Endodermal cell (in vitro differentiated cells): ENCODE measurements at regions not wholly inside any gene's neighbourhood (a gene's known extent, or its start where the extent isn't known, plus 50 kb on each side); places are given as distances from the start of the nearest gene placed in this dataset.

Experiments used
- DNase-seq: peaks from one replicate; pipeline ENCODE4 v3.0.0-alpha.2; 2017
- H3K27ac ChIP-seq: 2 replicates; pipeline ENCODE4 v1.5.1; 2013; ENCODE audit warnings: mild to moderate bottlenecking, low read depth, low read length, moderate library complexity
- H3K27me3 ChIP-seq: 2 replicates; pipeline ENCODE4 v1.6.1; 2013; ENCODE audit warnings: mild to moderate bottlenecking, low read length, moderate library complexity; ENCODE audit not compliant: insufficient read depth, control insufficient read depth, poor library complexity, severe bottlenecking
- H3K36me3 ChIP-seq: 2 replicates; pipeline ENCODE4 v1.7.0; 2013; ENCODE audit warnings: mild to moderate bottlenecking, low read length, moderate library complexity; ENCODE audit not compliant: control insufficient read depth, insufficient read depth
- H3K4me1 ChIP-seq: one replicate; pipeline ENCODE4 v1.7.0; 2013; ENCODE audit warnings: low read length; ENCODE audit not compliant: control insufficient read depth, insufficient read depth
- H3K4me3 ChIP-seq: 2 replicates; pipeline ENCODE4 v1.5.1; 2013; ENCODE audit warnings: mild to moderate bottlenecking, low read length, moderate library complexity
- H3K9ac ChIP-seq: 2 replicates; pipeline ENCODE4 v1.6.1; 2013; ENCODE audit warnings: mild to moderate bottlenecking, low read length, moderate library complexity; ENCODE audit not compliant: poor library complexity, severe bottlenecking; ENCODE audit errors: extremely low read depth
- H3K9me3 ChIP-seq: 2 replicates; pipeline ENCODE4 v1.6.1; 2013; ENCODE audit warnings: mild to moderate bottlenecking, low read length, moderate library complexity; ENCODE audit not compliant: control insufficient read depth
- H3K27ac Mint-ChIP-seq: 2 replicates; pipeline ENCODE4 v1.8.0; 2020; ENCODE audit warnings: mixed read lengths
- H3K27me3 Mint-ChIP-seq: 2 replicates; pipeline ENCODE4 v1.8.0; 2021; ENCODE audit warnings: mild to moderate bottlenecking, mixed read lengths; ENCODE audit not compliant: insufficient read depth
- H3K36me3 Mint-ChIP-seq: 2 replicates; pipeline ENCODE4 v1.8.0; 2020; ENCODE audit warnings: low read depth, mixed read lengths
- H3K4me1 Mint-ChIP-seq: 2 replicates; pipeline ENCODE4 v1.8.0; 2020; ENCODE audit warnings: mixed read lengths
- H3K4me3 Mint-ChIP-seq: 2 replicates; pipeline ENCODE4 v1.8.0; 2020; ENCODE audit warnings: mild to moderate bottlenecking, moderate library complexity, mixed read lengths
- H3K9me3 Mint-ChIP-seq: 2 replicates; pipeline ENCODE4 v1.8.0; 2020; ENCODE audit warnings: mild to moderate bottlenecking, mixed read lengths
- CTCF ChIP-seq: fragments of 200-600 bp; sonication (generic); conservative IDR thresholded peaks from 2 replicates; pipeline ENCODE4 v1.5.0; 2021; ENCODE audit warnings: antibody characterized with exemption, mild to moderate bottlenecking
- WGBS, 2 experiments: methylation state at CpG; one replicate each; pipeline versions ENCODE4 v1.1.5 to v1.1.7; 2013; ENCODE audit warnings: missing lambda C conversion rate in 2 of 2, mixed read lengths in 1 of 2; ENCODE audit not compliant: insufficient coverage in 1 of 2, insufficient read length in 1 of 2; 5-methylcytosine and 5-hydroxymethylcytosine counted together

DNA sequence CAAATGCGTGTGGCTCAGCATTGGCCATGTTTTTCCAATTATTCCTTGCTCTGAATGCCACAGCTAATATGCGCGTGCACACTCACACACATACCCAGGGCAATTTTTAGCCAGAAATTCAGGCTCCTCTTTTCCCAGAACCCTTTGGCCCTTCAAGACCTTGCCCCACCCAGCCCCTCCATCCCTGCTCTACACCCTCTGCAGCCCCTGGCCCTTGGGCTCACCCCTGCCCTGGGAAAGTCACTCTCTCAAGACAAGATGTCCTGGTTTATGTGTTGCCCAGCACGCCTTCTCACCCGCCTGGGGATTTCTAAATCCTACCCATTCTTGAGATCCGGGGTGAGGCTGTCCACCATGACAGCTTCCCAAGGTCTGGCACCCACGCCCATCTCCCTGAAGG, 319.7 kb downstream of the CYP26B1 start:
- no peaks in the 10 kb centered on the region for H3K4me1 Mint-ChIP-seq
- H3K9ac ChIP-seq: no peak overlapping the region
- TF ChIP-seq CTCF: no peak
- no peak overlapping the region for H3K4me3 Mint-ChIP-seq
- no peaks in the 10 kb centered on the region for H3K9me3 ChIP-seq
- no peak overlapping the region for H3K27ac Mint-ChIP-seq
- DNase-seq: no peak
- no peaks in the 10 kb centered on the region for H3K27me3 ChIP-seq
- no peaks in the 10 kb centered on the region for H3K36me3 Mint-ChIP-seq
- H3K27me3 Mint-ChIP-seq: no peaks in the 10 kb centered on the region
- no peaks in the 10 kb centered on the region for H3K4me1 ChIP-seq
- H3K9me3 Mint-ChIP-seq: peaks cover 6% of the 10 kb centered on the region
- H3K4me3 ChIP-seq: no peak overlapping the region
- 88 to 93% methylated on average over 2 to 7 of the region's 7 CpGs for WGBS, 2 experiments
- H3K27ac ChIP-seq: no peak overlapping the region
- no peaks in the 10 kb centered on the region for H3K36me3 ChIP-seq

GRCh38 chr2:71827524-71827901, 320.1 kb downstream of the CYP26B1 start:
- Mint-ChIP-seq H3K4me1 (no peaks in the 10 kb centered on the region), H3K9me3 (peaks cover 6% of the 10 kb centered on the region), H3K27ac (no peak overlapping the region), H3K27me3 (no peaks in the 10 kb centered on the region), H3K36me3 (no peaks in the 10 kb centered on the region), H3K4me3 (no peak overlapping the region)
- Histone ChIP-seq H3K4me3 (no peak overlapping the region), H3K36me3 (no peaks in the 10 kb centered on the region), H3K27me3 (no peaks in the 10 kb centered on the region), H3K9ac (no peak overlapping the region), H3K4me1 (no peaks in the 10 kb centered on the region), H3K9me3 (no peaks in the 10 kb centered on the region), H3K27ac (no peak overlapping the region)
- no peak for TF ChIP-seq CTCF
- DNase-seq: no peak
- WGBS, 2 experiments: 88 to 100% methylated on average over 1 to 6 of the region's 6 CpGs

DNA sequence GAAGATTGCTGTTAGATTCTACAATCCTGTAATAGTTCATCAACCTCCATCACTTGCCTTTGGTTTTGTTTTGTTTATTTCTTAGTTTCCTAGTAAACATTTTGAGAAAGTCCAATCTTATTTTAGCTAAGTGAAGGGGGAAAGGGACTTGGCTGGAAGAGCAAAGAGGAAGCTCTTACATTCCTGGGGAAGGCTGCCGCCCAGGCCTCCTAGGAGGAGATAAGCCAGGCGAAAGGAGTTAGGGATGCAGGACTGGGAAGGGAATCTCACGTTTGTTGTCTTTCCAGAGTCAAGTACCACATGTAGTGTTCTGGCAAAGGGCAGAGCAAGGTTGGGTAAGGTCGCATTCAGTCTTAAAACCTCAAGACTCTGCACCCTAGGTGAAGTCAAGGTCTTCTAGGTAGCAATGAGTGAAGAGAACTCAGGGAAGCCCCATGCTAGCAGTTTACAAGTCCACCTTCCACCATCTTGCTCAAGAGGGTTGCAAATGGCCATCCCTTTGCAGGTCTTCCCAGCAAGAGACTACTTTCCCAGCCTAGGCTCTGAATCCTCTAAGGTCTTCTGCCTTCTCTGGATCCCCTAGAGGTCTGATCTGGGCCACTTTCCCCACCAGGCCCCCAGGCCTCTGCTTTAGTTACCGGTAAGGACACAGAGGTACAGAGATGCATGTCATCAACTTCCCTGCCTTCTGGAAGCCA, 320.7 kb downstream of the CYP26B1 start:
- no peak overlapping the region for H3K9ac ChIP-seq
- no peak for TF ChIP-seq CTCF
- Mint-ChIP-seq H3K27ac (no peak overlapping the region), H3K27me3 (no peaks in the 10 kb centered on the region), H3K4me1 (no peaks in the 10 kb centered on the region), H3K9me3 (peaks cover 6% of the 10 kb centered on the region), H3K4me3 (no peak overlapping the region), H3K36me3 (no peaks in the 10 kb centered on the region)
- H3K27me3 ChIP-seq: no peaks in the 10 kb centered on the region
- no peaks in the 10 kb centered on the region for H3K4me1 ChIP-seq
- 79 to 81% methylated on average over 4 to 5 of the region's 5 CpGs for whole genome bisulfite sequencing, 2 experiments
- no peaks in the 10 kb centered on the region for H3K36me3 ChIP-seq
- no peaks in the 10 kb centered on the region for H3K9me3 ChIP-seq
- no peak for DNase-seq
- no peak overlapping the region for H3K27ac ChIP-seq
- H3K4me3 ChIP-seq: no peak overlapping the region
